Sigmoid colon (tissue), 6 donors: ENCODE measurements at regions not wholly inside any gene's neighbourhood (a gene's known extent, or its start where the extent isn't known, plus 50 kb on each side); places are given as distances from the start of the nearest gene placed in this dataset.
"Not testable (repeated sequence)": the region's sequence is repeated elsewhere in the genome, so short reads cannot be mapped to it uniquely, and the experiment has no call there.

Experiments used
- DNase-seq: peaks from one replicate; pipeline ENCODE4 v3.0.0-alpha.2; 2019
- H3K27ac ChIP-seq, 4 donors: fragments of 200-600 bp; sonication (generic); one replicate each; pipeline ENCODE4 v1.5.1; 2016 to 2019; ENCODE audit warnings: mild to moderate bottlenecking in 1 of 4
- H3K27me3 ChIP-seq, 3 donors: fragments of 200-600 bp; sonication (generic); one replicate each; pipeline ENCODE4 v1.5.1; 2019; ENCODE audit warnings: mild to moderate bottlenecking in 1 of 3
- H3K36me3 ChIP-seq, 4 donors: fragments of 200-600 bp; sonication (generic); one replicate each; pipeline ENCODE4 v1.5.1; 2016 to 2019
- H3K4me1 ChIP-seq, 4 donors: fragments of 200-600 bp; sonication (generic); one replicate each; pipeline ENCODE4 v1.5.1; 2017 to 2019
- H3K4me3 ChIP-seq, 4 donors: fragments of 200-600 bp; sonication (generic); one replicate each; pipeline ENCODE4 v1.5.1; 2017 to 2019; ENCODE audit warnings: mild to moderate bottlenecking in 2 of 4, moderate library complexity in 1 of 4
- H3K9me3 ChIP-seq, 4 donors: fragments of 200-600 bp in 3 of 4; sonication (generic) in 3 of 4; one replicate each; pipeline versions ENCODE4 v1.5.1 to v1.6.1; 2013 to 2019
- EP300 ChIP-seq, 4 donors: sonication (generic); formaldehyde crosslinking; IDR thresholded peaks; one replicate each; pipeline ENCODE4 v1.6.1; 2017; ENCODE audit warnings: antibody characterized with exemption in 4 of 4
- POLR2A ChIP-seq, 2 donors: fragments of 450-650 bp; IDR thresholded peaks; one replicate each; pipeline ENCODE4 v1.6.1; 2016; ENCODE audit warnings: antibody characterized with exemption in 2 of 2, mild to moderate bottlenecking in 2 of 2, moderate library complexity in 2 of 2
- POLR2AphosphoS5 ChIP-seq, 4 donors: sonication (generic); formaldehyde crosslinking; IDR thresholded peaks; one replicate each; pipeline ENCODE4 v1.6.1; 2017; ENCODE audit warnings: antibody characterized with exemption in 4 of 4
- WGBS, 2 donors: extraction: QIAGEN DNeasy Blood & Tissue Kit; methylation state at CpG; one replicate each; pipeline ENCODE4 v1.1.7; 2013; 5-methylcytosine and 5-hydroxymethylcytosine counted together
- intact Hi-C: fragments of 100-400 bp; cut with DNase I; formaldehyde crosslinking; loops from one replicate; pipeline ENCODE4 v1.15.1; 2023
- TF ChIP-seq, protein P1 (sequence below), 4 experiments: fragments of 450-650 bp in 3 of 4; fragments of 200-600 bp in 1 of 4; IDR thresholded peaks; one replicate each; pipeline ENCODE4 v1.5.1; 2016 to 2019; ENCODE audit warnings: antibody characterized with exemption in 4 of 4, mild to moderate bottlenecking in 3 of 4, moderate library complexity in 2 of 4
- donor health status: healthy with polysubstance abuse.
- donor health status: healthy.

DNA sequence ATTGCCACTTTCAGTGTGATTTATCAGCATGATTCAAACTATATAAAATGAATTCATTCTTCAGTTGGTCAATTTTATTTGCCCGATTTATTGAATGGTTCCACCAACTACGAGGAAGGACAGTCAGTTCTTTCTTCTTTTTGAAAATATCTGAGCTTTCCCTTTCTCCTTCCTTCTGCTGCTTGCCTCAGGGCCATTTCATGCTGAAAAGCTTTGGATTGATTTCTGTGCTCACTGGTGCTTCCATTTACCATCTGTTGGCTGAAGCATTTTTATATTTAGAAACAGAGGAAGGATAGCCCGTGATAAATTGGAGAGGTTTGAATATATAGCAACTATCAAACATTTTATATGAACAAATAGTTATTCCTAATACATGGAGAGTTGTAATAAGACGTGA, 68.9 kb upstream of the ADAMTS5 start:
- WGBS, 2 donors, result 67 to 74% methylated on average over 4 of the region's 4 CpGs
- TF ChIP-seq EP300 (IDR thresholded peaks at IDR 0.05), result no peak
- TF ChIP-seq POLR2AphosphoS5 (IDR thresholded peaks at IDR 0.05), result no peak
- TF ChIP-seq, protein P1, sequence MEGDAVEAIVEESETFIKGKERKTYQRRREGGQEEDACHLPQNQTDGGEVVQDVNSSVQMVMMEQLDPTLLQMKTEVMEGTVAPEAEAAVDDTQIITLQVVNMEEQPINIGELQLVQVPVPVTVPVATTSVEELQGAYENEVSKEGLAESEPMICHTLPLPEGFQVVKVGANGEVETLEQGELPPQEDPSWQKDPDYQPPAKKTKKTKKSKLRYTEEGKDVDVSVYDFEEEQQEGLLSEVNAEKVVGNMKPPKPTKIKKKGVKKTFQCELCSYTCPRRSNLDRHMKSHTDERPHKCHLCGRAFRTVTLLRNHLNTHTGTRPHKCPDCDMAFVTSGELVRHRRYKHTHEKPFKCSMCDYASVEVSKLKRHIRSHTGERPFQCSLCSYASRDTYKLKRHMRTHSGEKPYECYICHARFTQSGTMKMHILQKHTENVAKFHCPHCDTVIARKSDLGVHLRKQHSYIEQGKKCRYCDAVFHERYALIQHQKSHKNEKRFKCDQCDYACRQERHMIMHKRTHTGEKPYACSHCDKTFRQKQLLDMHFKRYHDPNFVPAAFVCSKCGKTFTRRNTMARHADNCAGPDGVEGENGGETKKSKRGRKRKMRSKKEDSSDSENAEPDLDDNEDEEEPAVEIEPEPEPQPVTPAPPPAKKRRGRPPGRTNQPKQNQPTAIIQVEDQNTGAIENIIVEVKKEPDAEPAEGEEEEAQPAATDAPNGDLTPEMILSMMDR (IDR thresholded peaks at IDR 0.05), result no peak
- no peak for TF ChIP-seq POLR2A (IDR thresholded peaks at IDR 0.05)

DNA sequence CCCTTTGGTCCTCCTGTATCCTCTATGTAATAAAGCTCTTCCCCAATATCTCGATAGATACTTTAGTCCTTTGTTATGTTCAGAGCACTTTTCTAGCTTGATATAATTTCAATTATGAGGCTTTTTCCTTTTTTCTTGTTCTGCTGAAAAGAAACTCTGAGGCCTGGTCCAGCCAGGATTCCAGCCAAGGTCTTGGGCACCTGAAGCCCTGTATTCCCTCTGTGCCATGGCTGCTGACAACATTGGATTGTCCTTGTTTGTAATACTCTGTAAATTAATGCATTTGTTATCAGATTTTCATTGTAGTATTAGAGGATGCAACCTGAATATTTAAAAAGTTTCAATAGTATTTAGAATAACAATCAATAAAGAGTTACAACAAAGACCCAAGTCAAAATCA, 67.9 kb upstream of the ADAMTS5 start:
- 90 to 93% methylated on average over 1 of the region's 1 CpG for WGBS, 2 donors
- TF ChIP-seq EP300 (IDR thresholded peaks at IDR 0.05) (no peak), POLR2A (IDR thresholded peaks at IDR 0.05) (no peak), POLR2AphosphoS5 (IDR thresholded peaks at IDR 0.05) (no peak)
- TF ChIP-seq, protein P1 (IDR thresholded peaks at IDR 0.05), result no peak
- intact Hi-C loops, result no loop called here

More for the DNA sequence above, 68.9 kb upstream of the ADAMTS5 start:
- no peak overlapping the region for H3K27ac ChIP-seq
- intact Hi-C loops, result no loop called here
- H3K27me3 ChIP-seq, result no peaks in the 10 kb centered on the region
- no peak for DNase-seq
- no peaks in the 10 kb centered on the region for H3K36me3 ChIP-seq
- H3K4me3 ChIP-seq, result no peak overlapping the region
- peaks cover 0 to 9% (median 0%) of the 10 kb centered on the region in 4 donors for H3K4me1 ChIP-seq
- H3K9me3 ChIP-seq, result no peaks in the 10 kb centered on the region

DNA sequence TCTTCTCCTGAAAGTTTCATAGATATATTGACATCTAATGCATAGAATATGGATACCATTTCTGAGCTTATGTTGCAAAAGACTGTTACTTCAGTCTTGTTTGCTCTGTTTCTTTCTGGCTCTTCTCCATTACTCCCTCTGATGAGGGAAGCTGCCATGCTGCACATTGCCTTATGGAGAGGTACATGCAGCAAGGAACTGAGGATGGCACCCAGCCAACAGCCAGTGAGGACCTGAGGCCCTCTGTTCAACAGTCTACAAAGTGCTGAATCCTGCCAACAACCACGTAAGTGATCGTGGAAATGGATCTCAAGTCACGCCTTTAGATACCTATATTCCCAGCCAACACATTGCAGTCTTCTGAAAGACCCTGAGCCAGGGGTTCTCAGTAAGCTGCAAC, 66.6 kb upstream of the ADAMTS5 start:
- DNase-seq, result no peak
- TF ChIP-seq, protein P1 (IDR thresholded peaks at IDR 0.05), result no peak
- TF ChIP-seq POLR2A (IDR thresholded peaks at IDR 0.05), result no peak
- TF ChIP-seq POLR2AphosphoS5 (IDR thresholded peaks at IDR 0.05), result no peak
- TF ChIP-seq EP300 (IDR thresholded peaks at IDR 0.05), result no peak
- 73 to 74% methylated on average over 3 of the region's 3 CpGs for WGBS, 2 donors

More for the DNA sequence above, 67.9 kb upstream of the ADAMTS5 start:
- Histone ChIP-seq H3K27me3 (no peaks in the 10 kb centered on the region), H3K9me3 (no peaks in the 10 kb centered on the region), H3K4me3 (no peak overlapping the region), H3K27ac (no peak overlapping the region), H3K4me1 (peaks cover 0 to 9% (median 0%) of the 10 kb centered on the region in 4 donors), H3K36me3 (no peaks in the 10 kb centered on the region)
- no peak for DNase-seq

DNA sequence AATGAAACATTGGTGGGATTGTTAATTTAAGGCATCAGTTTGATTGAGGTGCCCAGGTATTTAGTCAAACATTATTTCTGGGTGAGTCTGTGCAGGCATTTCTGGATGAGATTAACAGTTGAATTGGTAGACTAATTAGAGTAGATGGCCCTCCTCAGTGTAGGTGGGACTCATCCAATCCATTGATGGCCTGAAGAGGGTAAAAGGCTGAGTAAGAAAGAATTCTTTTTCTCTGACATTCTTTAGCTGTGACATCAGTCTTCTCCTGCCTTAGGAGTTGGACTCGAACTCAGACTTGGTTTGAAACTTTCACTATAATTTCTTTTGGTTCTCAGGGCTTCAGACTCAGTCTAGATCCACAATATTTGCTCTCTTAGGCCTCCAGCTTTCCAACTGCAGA, 59.6 kb upstream of the ADAMTS5 start:
- no peaks in the 10 kb centered on the region for H3K9me3 ChIP-seq
- H3K36me3 ChIP-seq, result no peaks in the 10 kb centered on the region
- TF ChIP-seq EP300 (IDR thresholded peaks at IDR 0.05), result no peak
- TF ChIP-seq, protein P1 (IDR thresholded peaks at IDR 0.05), result no peak
- TF ChIP-seq POLR2AphosphoS5 (IDR thresholded peaks at IDR 0.05), result no peak
- no peak for TF ChIP-seq POLR2A (IDR thresholded peaks at IDR 0.05)
- DNase-seq, result no peak
- no peak overlapping the region for H3K4me3 ChIP-seq
- H3K4me1 ChIP-seq, result no peaks in the 10 kb centered on the region
- H3K27me3 ChIP-seq, result no peaks in the 10 kb centered on the region
- 39 to 66% methylated on average over 1 of the region's 1 CpG for WGBS, 2 donors
- H3K27ac ChIP-seq, result no peak overlapping the region
- intact Hi-C loops, result no loop called here

More for the DNA sequence above, 66.6 kb upstream of the ADAMTS5 start:
- Histone ChIP-seq H3K27ac (no peak overlapping the region), H3K36me3 (no peaks in the 10 kb centered on the region), H3K9me3 (no peaks in the 10 kb centered on the region), H3K27me3 (no peaks in the 10 kb centered on the region), H3K4me3 (no peak overlapping the region), H3K4me1 (peaks cover 0 to 9% (median 0%) of the 10 kb centered on the region in 4 donors)
- intact Hi-C loops, result no loop called here

DNA sequence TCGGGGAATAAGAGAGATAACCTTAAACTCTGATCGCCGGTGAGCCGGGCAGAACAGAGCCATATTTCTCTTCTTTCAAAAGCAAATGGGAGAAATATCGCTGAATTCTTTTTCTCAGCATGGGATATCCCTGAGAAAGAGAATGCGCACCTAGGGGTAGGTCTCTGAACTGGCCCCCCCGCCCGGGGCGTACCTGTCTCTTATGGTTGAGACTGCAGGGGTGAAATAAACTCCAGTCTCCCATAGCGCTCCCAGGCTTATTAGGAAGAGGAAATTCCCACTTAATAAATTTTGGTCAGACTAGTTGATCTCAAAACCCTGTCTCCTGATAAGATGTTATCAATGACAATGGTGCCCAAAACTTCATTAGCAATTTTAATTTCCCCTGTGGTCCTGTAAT, 58.8 kb upstream of the ADAMTS5 start:
- H3K27me3 ChIP-seq, H3K4me1 ChIP-seq, H3K27ac ChIP-seq, H3K4me3 ChIP-seq, DNase-seq, H3K36me3 ChIP-seq, intact Hi-C loops, H3K9me3 ChIP-seq: not testable (repeated sequence)
- WGBS, 2 donors, result 62 to 70% methylated on average over 10 of the region's 10 CpGs
